AG10803 (cell line): ENCODE measurements at regions not wholly inside any gene's neighbourhood (a gene's known extent, or its start where the extent isn't known, plus 50 kb on each side); places are given as distances from the start of the nearest gene placed in this dataset.

Source experiments
- DNase-seq: peaks from one replicate; pipeline ENCODE4 v3.0.0; 2010; ENCODE audit warnings: low read depth
- H3K4me3 ChIP-seq: 2 replicates; pipeline ENCODE4 v1.5.1; 2011; ENCODE audit warnings: mild to moderate bottlenecking, low read length, control low read depth
- CTCF ChIP-seq: conservative IDR thresholded peaks from 2 replicates; pipeline ENCODE4 v1.5.1; 2011; ENCODE audit warnings: mild to moderate bottlenecking, low read length, control low read depth, inconsistent platforms

GRCh38 chr2:155431004-155431507, 732.6 kb downstream of the KCNJ3 start:
- H3K4me3 ChIP-seq, result no peak overlapping the region
- TF ChIP-seq CTCF, result no peak
- no peak for DNase-seq

GRCh38 chr2:155427470-155427869, 729.0 kb downstream of the KCNJ3 start:
- no peak for TF ChIP-seq CTCF
- H3K4me3 ChIP-seq, result no peak overlapping the region
- no peak for DNase-seq

GRCh38 chr2:155424518-155424917, 726.0 kb downstream of the KCNJ3 start:
- no peak for DNase-seq
- H3K4me3 ChIP-seq, result no peak overlapping the region
- no peak for TF ChIP-seq CTCF

- DNase-seq, result no peak
- TF ChIP-seq CTCF, result no peak
- H3K4me3 ChIP-seq, result no peak overlapping the region
Observed at GRCh38 chr2:155418753-155419152, 720.3 kb downstream of the KCNJ3 start.

GRCh38 chr2:155412598-155412997, 714.1 kb downstream of the KCNJ3 start:
- TF ChIP-seq CTCF, result no peak
- DNase-seq, result no peak
- H3K4me3 ChIP-seq, result no peak overlapping the region

- no peak overlapping the region for H3K4me3 ChIP-seq
- DNase-seq, result no peak
- no peak for TF ChIP-seq CTCF
Observed at GRCh38 chr2:155404433-155405002, 706.0 kb downstream of the KCNJ3 start.

- no peak for DNase-seq
Observed at GRCh38 chr2:155393406-155393805, 694.9 kb downstream of the KCNJ3 start.

More at GRCh38 chr2:155393406-155393805, 694.9 kb downstream of the KCNJ3 start:
- no peak overlapping the region for H3K4me3 ChIP-seq
- no peak for TF ChIP-seq CTCF
